Suppressor macrophage treated with lipopolysaccharide for 4 hours (primary cell): ENCODE measurements at regions not wholly inside any gene's neighbourhood (a gene's known extent, or its start where the extent isn't known, plus 50 kb on each side); places are given as distances from the start of the nearest gene placed in this dataset.

Experiments used
- DNase-seq: peaks from one replicate; pipeline ENCODE4 v3.0.0-alpha.2; 2020

DNA sequence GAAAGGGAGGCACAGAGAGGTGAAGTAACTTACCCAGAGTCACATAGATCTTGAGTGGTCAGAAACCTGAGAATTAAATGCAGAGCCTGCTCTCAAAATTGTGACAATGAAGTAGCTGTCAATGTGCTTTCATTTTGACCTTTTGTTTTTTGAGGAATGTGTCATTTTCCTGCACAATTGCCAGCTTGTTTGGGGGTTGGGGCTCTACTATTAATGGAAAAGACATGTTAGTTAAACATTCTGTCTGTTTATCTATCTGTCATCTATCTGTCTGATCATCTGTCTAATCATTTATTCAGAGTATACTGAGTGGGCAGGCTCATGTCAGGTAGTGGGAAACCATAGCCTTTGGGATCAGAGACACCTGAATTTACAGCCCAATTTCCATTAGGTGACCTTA is 428.4 kb downstream of the TSN start:
- no peak for DNase-seq

DNA sequence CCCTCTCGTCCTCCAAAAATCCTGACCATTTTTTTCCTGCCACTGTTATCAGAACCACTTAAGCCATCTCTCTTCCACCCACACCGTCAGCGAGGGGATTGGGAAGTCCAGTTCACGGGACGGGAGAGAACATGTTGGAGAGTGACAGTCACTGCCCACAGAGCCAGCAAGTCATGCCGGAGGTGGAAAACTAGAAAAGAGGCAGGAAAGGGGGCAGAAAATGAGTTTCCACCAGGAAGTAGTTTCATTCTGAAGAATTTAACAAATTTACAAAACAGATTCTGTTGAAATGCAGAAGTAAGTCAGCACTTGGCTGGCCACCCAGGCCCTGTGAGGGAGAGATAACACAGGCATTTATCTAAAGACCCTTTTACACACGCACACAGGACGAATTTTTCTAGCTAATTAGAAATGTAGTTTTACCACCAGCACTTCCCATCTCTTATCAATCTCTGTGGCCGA is 431.3 kb downstream of the TSN start:
- peak; percentile 25 for DNase-seq

DNA sequence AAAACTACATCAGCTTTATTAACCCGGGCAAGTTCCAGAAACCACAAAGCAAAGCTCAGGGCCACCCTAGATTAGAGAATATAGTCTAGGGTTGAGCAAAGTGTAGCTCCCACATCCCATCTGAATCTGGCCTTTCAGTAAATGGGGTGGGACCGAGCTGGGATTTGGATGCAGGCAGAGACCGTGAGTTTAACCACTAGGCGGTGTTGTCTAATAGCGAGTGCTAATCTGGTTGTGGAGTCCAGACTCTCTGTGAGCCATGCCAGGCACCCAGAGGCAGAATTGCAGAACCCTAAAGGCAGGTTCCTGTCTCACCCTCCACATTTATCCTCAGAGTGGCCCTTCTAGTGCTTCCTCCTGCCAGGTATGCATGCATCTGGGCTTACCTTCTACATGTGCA is 435.9 kb downstream of the TSN start:
- no peak for DNase-seq

DNA sequence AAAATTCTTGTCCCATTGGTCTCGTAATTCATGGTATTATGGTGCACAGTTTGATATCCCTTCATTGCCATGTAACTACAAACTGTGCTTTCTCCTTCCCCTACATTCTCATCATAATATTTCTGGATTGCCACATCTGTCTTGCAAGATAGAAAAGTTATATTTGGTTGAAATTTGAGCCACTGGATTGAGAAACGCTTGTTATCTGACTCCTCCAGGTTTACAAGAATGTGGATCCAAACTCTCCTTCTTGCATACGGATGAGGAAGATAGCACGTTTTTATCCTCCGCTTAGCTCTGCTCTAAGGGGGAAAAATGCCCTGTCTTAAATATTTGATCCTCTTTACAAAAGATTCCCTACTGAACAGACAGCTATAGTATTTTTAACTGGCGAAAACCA is 438.2 kb downstream of the TSN start:
- DNase-seq = no peak

DNA sequence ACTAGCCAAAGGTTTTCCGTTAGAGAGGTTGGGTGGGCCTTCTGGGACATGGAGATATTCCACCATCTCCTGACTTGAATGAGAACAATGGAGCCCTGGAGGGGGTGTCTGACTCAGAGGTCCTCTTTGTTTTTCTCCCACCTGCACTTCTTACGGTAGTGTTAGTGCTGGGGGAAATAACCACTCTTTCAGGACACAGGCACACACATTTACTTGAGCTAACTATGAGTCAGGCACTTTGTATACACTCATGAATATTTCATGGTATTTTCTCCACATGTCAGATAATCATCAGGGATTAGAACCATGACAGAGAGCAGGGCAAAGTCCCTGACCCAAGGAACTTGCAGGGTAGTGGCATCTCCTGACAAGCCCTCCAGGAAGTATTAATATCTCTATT is 439.1 kb downstream of the TSN start:
- no peak for DNase-seq

DNA sequence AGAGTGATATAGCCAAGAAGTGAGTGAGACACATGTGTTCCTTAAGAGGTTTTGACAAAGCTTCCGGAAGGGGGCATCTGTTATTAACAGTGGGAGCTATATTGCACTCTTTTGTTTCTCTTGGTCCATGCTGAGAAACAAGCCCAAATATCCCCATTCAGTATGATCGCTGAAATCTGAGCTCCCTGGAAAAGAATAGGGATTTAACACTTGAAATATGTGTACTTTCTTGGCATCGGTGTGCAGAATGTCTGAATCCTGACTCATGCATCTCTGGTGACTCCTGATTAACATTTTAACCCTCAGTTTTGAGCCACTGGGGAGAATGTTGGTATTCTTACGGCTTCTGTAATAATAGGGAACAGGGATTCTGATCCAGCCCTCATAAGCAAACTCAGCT is 448.1 kb downstream of the TSN start:
- no peak for DNase-seq

DNA sequence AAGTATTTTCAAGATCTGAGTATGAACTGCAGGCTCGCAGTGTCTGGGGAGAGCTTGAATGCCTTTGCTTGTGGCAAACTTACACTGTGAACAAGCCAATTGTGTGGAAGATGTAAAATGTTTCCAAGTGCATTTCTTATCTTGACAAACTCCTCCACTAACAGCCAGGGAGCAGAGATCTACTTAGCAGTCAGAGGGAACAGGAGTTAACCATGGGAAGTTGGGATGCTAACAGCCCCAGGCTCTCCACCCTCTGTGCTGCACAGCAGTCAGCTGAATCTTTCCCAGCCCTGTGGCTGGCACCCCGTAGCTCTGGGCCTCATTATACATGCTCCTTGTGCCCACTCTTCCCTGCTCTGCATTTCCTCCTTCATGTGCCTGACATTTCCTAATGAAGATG is 450.2 kb downstream of the TSN start:
- DNase-seq = no peak

DNA sequence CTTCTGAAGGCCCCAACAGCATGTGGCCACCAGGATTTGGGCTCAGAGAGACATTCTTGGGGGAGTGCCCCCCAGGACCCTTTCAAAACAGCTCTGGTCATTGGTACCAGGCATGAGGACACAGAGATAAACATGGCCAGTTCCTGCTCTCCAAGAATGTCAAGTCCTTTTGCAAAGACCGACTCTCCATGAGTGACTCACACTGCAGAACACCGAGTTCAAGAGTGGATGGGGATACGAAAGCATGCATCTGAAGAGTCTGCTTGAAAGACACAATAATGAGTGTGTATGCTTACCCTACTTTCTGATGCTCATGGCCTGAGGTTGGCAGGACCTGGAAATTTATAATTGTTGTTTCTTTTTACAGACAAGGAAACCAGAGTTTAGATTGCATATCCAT is 450.6 kb downstream of the TSN start:
- no peak for DNase-seq

DNA sequence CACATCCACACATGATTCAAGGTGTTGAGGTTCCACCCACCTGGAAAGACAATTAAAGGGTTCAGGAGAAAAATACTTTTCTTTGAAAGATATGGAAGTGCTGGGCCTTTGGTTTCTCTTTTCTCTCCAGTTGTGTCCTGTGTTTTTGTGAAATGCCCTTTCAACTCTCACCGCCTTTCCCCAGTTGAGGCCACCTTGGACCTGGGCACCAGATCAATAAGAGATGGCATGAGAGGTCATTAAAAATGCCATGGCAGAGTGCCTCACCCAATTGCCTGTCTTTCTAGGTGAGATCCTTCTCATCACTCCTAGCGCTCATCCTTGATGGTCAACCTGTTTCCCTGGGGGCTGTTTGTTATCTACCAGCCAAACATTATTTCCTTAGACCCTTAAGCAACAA is 453.9 kb downstream of the TSN start:
- no peak for DNase-seq

DNA sequence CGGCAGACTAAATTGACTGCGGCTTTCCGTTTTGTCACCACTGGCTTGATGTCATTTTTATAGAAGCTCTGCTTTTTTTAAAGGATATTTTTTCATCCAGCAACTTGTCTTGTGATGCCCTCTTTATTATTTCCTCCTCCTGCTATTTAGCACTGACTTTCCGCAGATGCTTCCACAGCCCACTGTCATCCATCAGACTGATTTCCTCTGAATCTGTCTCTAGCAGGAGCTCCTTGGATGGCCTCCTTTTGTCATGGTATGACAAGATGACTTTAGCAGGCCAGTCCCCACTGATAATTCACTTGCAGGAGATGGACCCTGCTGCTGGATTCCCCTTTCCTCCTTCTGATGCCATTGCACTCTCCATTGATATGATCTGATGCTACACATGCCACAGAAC is 454.6 kb downstream of the TSN start:
- DNase-seq = no peak

DNA sequence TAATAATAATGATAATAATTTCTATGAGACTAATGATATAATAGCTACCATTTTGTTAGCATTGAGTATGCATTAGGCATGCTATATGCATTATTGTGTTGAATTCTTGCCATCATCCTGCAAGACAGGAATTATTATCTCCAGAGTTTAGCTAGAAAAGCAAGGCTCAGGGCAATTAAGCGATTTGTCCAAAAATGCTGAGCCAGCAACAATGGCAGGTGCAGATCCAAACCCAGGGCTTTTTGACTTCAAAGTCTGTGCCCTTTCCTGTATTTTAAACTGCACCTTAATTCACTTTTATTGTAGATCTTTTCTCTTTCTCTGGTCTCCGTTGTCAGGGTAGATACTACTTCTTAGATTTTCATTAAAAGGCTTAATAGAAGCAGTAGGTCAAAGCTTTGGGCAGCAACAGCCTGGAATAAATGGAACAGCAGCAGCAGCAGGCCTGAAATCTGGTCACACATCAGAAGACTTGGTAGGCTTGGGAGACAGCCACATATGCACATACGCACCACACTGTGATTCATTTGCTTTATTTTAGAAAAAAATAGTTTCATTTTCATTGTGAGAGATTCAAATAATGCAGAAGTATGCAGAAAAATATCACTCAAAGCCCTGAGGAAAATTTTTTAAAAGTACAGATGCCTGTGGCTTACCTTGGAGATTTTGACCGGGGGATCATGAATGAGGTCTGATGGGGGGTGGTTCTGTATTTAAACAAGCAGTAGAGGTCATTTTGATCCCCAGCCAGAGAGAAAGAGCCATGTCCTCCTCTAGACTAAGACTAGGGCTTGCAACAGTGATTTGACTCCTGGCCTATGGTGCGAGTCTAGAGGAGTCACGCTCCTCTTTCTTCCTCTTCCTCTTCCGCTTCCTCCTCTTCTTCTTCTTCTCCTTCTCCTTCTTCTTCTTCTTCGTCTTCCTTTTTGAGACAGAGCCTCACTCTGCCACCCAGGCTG is 455.7 kb downstream of the TSN start:
- no peak for DNase-seq

DNA sequence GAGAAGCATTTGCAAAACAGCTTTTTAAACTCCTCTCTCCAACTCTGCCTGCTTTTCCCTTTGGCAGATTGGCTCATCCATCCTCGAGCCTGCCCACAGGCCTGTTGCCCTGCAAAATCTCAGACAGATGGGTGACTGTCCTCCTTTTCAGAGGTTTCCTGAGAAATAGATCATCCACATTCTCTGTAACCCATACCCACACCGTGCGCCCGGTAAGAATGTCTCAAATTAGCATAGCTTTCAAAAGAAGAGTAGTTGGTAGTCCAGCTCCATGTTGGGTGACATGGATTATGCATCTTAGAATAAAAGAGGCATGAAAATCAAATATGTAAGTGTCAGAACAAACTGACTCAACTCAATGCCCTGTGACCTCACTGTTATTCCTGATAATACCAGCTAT is 457.9 kb downstream of the TSN start:
- DNase-seq = no peak

DNA sequence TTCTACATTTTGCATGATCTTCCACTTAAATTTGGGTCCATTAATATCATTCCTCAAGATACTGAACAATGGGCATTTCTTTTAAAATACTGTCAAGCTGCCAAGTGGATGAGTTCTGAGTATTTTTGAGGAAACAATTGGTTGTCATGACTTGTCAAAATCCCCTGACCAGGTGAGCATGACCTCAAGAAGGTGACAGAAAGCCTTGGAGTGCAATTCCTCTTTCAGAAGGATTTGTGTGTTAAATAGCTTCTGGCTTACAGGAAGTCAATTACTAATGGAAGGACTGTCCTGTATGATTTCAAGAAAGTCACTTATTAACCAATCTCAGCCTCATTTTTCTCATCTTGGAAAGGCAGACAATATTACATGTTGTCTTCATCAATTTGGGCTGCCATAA is 460.6 kb downstream of the TSN start:
- DNase-seq = no peak

DNA sequence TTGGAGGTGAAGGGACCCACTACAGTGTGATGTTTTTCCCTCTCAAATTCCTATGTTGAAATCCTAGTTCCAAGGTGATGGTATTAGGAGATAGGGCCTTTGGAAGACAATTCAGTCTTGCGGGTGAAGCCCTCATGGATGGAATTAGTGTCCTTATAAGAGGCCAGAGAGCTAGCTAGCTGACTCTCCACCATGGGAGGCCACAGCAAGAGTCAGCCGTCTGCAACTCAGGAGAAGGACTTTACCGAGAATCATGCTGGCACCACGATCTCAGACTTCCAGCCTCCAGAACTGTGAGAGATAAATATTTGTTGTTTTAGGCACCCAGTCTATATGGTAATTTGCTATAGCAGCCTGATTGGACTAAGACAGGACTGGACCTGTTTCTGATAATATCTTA is 461.4 kb downstream of the TSN start:
- no peak for DNase-seq

DNA sequence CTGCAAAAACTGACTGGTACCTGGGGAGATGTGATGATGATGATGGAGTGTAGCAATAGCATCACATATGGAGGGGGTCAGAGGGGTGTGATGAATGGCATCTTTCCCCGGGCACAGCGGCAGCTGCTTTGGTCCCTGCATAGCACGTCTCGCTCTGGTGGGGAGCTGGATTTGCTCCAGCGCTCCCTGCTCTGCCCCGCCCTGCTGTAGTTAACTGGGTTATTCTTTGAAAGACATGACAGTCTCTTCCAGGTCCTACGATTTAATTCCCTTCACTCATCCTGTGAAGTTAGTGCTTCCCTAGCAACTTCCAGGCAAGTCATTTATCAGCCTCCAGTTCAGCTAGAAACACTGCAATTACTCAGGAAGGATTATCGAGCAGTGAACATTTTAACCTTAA is 463.1 kb downstream of the TSN start:
- no peak for DNase-seq

DNA sequence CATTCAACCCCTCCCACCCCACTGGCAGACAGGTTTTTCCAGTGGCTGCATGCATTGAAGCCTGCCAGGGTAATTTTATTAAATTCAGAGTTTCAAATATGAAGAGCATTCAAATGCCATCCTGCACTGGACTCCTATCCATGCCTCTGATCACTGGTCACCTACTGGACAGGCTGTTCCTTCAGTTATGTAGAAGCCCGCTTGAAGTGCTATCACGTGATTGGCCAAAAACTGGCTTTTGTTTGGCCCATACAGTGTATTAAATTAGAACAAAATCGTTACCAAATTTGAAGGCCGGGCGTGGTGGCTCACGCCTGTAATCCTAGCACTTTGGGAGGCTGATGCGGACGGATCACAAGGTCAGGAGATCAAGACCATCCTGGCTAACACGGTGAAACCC is 464.1 kb downstream of the TSN start:
- no peak for DNase-seq

DNA sequence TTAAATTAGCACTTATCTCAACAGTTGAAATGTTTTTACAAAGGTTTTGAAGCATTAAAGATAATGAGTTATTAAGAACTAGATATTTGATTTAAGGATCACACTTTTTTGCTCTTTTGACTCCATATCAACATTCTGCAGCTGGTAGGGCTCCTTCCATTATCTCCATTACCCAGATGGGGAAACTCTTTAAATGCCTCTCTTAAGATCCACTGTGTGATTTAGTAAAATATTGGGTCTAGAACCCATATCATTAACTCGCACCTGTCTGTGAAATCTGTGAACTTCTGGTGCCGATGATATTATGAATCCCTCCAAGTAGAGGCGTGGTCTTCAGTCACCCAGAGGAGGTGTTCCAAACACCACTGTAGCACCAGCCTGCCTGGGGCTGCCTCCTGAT is 466.2 kb downstream of the TSN start:
- DNase-seq = no peak

DNA sequence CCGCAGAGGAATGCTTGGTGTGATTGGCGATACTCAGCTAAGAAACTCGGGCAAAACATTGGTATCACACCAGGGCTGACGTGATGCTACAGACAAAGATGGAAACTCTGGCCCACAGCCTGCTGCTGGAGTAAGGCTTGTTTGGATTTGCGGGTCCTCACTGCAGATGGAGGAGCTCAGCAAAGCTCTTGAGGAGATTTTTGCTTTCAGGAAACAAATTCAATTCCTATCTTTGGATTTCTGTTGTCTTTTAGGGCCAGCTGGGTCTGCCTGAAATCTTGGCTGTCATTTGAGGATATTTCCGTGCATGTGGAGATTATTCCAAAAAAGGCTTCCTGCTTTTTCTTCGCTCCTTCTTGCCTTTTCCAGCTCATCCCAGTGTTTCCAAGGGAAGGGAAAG is 475.8 kb downstream of the TSN start:
- no peak for DNase-seq

DNA sequence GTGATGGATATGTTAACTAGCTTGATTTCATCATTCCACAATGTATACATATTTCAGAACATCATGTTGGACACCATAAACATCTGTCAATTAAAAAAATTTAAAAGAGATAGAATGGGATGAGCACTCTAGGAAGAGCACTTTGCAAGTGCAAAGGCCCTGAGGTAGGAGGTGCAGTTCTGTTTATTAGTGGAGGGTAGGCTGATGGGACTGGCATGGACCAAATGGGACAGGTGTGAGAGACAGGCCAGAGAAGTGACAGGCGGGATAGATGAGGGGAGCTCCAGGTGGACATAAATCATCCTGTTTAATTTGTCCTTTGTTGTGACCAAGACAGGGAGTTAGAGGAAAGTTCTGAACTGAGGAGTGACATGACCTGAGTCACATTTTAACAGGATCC is 477.9 kb downstream of the TSN start:
- no peak for DNase-seq

DNA sequence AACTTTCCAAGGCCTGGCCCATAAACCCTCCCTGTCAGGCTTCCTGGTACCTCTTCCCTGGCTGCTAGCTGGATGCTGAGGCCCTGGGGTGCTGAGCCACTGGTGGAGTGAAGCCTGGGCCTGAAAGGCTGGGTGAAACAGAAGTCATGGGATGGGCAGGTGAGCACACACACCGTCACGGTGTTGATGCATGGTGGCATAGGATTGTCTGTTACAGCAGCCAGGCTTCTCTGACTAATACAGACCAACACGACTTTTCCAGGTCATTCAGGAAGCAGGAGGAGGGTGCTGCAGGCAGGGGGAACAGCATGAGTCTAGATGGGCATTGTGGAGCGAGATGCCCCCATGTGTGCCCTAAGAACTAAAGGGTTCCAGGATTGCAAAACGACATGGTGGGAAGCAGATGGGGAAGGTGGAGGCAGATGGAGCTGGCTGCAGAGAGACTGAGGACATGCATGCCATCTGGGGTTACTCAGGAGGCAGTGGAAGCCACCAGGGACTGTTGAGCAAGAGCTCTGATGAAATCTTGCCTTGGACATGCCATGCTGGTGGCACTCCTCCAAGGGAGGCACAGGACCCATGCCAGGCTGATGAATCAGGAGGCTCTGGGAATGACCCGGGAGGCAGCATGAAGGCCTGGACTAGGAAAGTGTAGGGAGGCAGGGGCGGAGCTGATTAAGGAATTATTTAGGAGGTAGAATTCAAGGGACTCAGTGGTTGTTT is 480.9 kb downstream of the TSN start:
- DNase-seq = no peak

DNA sequence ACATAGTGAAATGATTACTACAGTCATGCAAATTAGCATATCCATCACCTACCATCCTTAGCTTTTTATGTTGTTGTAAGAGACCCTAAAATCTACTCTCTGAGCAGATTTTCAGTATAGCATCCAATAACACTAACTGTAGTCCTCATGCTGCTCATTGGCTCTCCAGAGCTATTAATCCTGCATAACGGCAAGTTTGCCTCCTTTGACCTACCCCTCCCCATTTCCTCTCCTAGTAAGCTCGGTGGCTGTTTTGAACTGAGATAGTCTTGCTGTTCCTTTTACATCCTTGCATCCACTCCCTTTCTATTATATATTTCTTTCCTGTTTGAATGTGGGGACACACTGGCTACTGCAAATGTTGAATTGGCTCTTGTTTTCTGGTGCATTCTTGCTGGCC is 481.5 kb downstream of the TSN start:
- no peak for DNase-seq

DNA sequence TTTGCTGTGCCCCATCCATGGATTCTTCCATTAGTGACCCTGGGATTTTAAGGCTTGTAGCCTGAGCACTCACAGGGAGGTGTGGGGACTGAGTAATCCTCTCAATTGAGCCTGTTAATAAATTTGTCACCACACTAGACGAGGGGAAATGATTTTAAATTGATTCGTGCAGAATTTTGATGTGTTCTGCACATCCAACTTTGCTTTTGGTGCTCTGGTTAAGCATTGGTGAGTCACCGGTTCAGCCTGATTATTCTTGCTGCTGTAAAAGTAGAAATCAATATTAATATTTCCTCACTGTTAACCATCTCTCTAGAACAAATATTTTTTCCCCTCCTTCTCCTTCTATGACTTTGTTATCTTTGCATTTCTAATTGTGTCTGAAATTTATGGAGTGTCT is 482.0 kb downstream of the TSN start:
- no peak for DNase-seq

DNA sequence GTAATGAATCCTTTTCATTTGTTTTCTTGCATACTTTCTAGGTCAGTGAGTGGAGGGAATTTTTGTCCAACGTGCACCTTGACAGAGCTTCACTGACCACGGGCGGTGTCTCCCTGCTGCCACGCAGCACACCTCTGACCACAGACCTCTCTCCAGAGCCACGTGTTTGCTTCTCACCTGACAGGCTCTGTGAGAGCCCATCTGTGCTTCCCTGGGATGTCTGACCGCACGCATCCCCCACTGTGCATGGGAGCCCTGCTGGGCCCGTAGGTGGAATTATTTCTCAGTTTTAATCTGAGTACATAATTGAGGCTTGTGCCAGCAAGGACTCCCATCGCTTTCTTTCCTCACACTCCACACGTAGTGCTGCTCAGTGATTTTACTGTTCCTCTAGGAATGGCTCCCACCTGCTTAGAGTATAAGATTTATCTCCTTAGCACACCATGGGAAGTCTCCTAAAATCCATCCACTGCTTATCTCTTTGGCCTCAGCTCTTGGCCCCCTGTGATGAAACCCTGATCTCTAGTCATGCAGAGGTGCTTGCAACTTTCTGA is 482.6 kb downstream of the TSN start:
- DNase-seq = no peak

DNA sequence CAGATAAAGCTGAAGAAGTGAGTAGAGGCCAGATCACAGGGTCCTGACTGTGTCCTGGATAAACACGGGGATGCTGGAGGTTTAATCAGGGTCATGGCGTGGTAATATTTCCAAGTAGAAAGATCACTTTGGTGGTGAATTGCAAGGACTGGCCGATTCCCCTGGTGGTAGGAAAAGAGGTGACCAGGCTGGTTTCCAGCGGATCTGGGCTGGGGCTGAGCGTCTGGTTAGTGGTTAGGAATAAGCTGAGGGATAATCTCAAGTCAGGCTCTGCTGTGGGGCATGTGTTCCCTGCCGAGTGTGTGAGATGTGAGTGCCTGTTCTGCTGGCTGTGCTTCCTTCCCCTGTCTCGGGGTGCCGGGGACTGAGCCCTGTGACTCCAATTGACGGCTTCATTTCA is 484.0 kb downstream of the TSN start:
- no peak for DNase-seq
